ENCODE measurements at regions not wholly inside any gene's neighbourhood (a gene's known extent, or its start where the extent isn't known, plus 50 kb on each side); places are given as distances from the start of the nearest gene placed in this dataset.

GRCh38 chr6:155970472-155970871, 514.8 kb upstream of the NOX3 start:
- DNase-seq = no peak

GRCh38 chr6:155968921-155969320, 513.3 kb upstream of the NOX3 start:
- no peak for DNase-seq

GRCh38 chr6:155967322-155967721, 511.7 kb upstream of the NOX3 start:
- DNase-seq = no peak

- no peak for DNase-seq
These were observed 508.9 kb upstream of the NOX3 start for GRCh38 chr6:155964544-155964943.

GRCh38 chr6:155962276-155962675, 506.6 kb upstream of the NOX3 start:
- no peak for DNase-seq

GRCh38 chr6:155959898-155960495, 504.4 kb upstream of the NOX3 start:
- no peak for DNase-seq

GRCh38 chr6:155958550-155958949, 502.9 kb upstream of the NOX3 start:
- DNase-seq = no peak

GRCh38 chr6:155955038-155955437, 499.4 kb upstream of the NOX3 start:
- DNase-seq = no peak

- DNase-seq = no peak
These were observed 498.5 kb upstream of the NOX3 start for GRCh38 chr6:155954149-155954548.

GRCh38 chr6:155949256-155949655, 493.6 kb upstream of the NOX3 start:
- no peak for DNase-seq

GRCh38 chr6:155946860-155947259, 491.2 kb upstream of the NOX3 start:
- no peak for DNase-seq

- DNase-seq = no peak
These were observed 488.0 kb upstream of the NOX3 start for GRCh38 chr6:155943635-155944034.

GRCh38 chr6:155939253-155939652, 483.6 kb upstream of the NOX3 start:
- no peak for DNase-seq

GRCh38 chr6:155936551-155936950, 480.9 kb upstream of the NOX3 start:
- DNase-seq = no peak

- no peak for DNase-seq
These were observed 480.5 kb upstream of the NOX3 start for GRCh38 chr6:155936127-155936526.

- DNase-seq = no peak
These were observed 461.4 kb upstream of the NOX3 start for GRCh38 chr6:155916846-155917624.

GRCh38 chr6:155915651-155916050, 460.0 kb upstream of the NOX3 start:
- DNase-seq = no peak

- DNase-seq = no peak
These were observed 458.2 kb upstream of the NOX3 start for GRCh38 chr6:155913816-155914215.

- no peak for DNase-seq
These were observed 454.1 kb upstream of the NOX3 start for GRCh38 chr6:155909710-155910109.

- no peak for DNase-seq
These were observed 440.0 kb upstream of the NOX3 start for GRCh38 chr6:155895641-155896040.

GRCh38 chr6:155894758-155895157, 439.1 kb upstream of the NOX3 start:
- DNase-seq = no peak

GRCh38 chr6:155894262-155894661, 438.6 kb upstream of the NOX3 start:
- DNase-seq = no peak

GRCh38 chr6:155890409-155890808, 434.8 kb upstream of the NOX3 start:
- no peak for DNase-seq

GRCh38 chr6:155889410-155889809, 433.8 kb upstream of the NOX3 start:
- no peak for DNase-seq

- no peak for DNase-seq
These were observed 431.8 kb upstream of the NOX3 start for GRCh38 chr6:155887421-155887820.
